Astrocyte of the spinal cord (primary cell): ENCODE measurements at regions not wholly inside any gene's neighbourhood (a gene's known extent, or its start where the extent isn't known, plus 50 kb on each side); places are given as distances from the start of the nearest gene placed in this dataset.

Experiments
- DNase-seq: peaks from one replicate; pipeline ENCODE4 v3.0.0; 2011; ENCODE audit warnings: low read depth, low spot score
- H3K4me3 ChIP-seq: 2 replicates; pipeline ENCODE4 v1.5.1; 2011; ENCODE audit warnings: low read depth, mild to moderate bottlenecking, low read length, moderate library complexity
- in situ Hi-C: cut with HindIII; loops from 2 replicates; pipeline ENCODE4 v1.10.0; 2017; ENCODE audit warnings: low sequenced_read_pairs
- TF ChIP-seq, protein P1 (sequence below): IDR thresholded peaks from 2 replicates; pipeline ENCODE4 v1.5.1; 2012; ENCODE audit warnings: low read depth, mild to moderate bottlenecking, low read length, inconsistent platforms

- in situ Hi-C loops = no loop called here
- H3K4me3 ChIP-seq = no peak overlapping the region
- DNase-seq = no peak
- TF ChIP-seq, protein P1, sequence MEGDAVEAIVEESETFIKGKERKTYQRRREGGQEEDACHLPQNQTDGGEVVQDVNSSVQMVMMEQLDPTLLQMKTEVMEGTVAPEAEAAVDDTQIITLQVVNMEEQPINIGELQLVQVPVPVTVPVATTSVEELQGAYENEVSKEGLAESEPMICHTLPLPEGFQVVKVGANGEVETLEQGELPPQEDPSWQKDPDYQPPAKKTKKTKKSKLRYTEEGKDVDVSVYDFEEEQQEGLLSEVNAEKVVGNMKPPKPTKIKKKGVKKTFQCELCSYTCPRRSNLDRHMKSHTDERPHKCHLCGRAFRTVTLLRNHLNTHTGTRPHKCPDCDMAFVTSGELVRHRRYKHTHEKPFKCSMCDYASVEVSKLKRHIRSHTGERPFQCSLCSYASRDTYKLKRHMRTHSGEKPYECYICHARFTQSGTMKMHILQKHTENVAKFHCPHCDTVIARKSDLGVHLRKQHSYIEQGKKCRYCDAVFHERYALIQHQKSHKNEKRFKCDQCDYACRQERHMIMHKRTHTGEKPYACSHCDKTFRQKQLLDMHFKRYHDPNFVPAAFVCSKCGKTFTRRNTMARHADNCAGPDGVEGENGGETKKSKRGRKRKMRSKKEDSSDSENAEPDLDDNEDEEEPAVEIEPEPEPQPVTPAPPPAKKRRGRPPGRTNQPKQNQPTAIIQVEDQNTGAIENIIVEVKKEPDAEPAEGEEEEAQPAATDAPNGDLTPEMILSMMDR = no peak
These were observed 119.1 kb upstream of the GRIK3 start for GRCh38 chr1:37153116-37154100.

- H3K4me3 ChIP-seq = no peak overlapping the region
- no peak for DNase-seq
- in situ Hi-C loops = no loop called here
- TF ChIP-seq, protein P1 = no peak
These were observed 122.3 kb upstream of the GRIK3 start for GRCh38 chr1:37156646-37157045.

DNA sequence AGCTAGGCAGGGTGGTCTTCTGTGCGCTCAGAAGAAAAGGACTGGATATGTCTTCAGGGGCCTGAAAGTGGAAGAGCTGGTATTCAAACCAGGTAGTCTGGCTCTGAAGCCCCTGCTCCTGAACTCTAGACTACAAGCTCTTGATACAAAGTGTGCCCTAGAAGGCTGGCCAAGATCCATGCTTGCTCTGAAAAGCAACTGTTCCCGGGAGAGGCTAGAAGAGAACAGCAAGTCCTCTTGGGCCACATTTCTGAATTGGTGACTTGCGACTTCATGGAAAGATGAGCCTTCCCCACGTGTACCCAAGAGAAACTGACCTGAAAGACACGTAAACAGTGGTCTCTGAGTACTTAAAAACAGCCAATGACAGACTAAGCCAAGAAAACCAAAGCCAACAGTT lies 123.3 kb upstream of the GRIK3 start:
- TF ChIP-seq, protein P1 = no peak

DNA sequence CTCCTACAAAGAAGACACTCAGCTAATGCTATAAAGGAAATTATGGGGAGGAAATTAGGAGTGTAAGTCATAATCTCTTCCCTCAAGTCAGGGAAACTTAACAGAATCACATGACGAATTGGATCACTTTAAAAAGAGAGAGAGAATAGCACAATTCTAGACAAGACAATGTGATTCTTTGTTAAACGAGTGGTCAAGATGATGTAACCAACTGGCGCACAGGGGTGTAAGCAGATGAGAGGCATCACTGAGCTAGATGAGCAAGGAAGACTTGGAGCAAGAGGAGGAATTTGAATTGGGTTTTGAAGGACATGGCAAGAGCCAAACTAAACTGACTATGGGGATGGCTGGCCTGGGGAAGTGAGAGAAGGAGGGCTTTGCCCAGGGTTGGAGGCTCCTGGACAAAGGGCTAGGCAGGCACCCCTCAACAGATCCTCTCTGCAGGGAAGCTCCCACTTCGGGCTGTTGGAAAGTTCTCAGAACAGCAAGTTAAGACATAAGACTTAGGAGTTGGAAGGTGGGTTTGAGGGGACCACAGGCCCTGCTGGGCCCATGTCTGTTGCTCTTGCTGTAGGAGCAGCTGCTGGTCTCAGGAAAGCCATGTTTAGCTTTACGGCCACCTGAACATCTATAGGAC lies 123.9 kb upstream of the GRIK3 start:
- in situ Hi-C loops = no loop called here
- no peak for DNase-seq
- TF ChIP-seq, protein P1 = no peak
- no peak overlapping the region for H3K4me3 ChIP-seq

More for the DNA sequence above, 123.3 kb upstream of the GRIK3 start:
- in situ Hi-C loops = no loop called here
- DNase-seq = no peak
- H3K4me3 ChIP-seq = no peak overlapping the region

GRCh38 chr1:37159102-37159501 lies 124.8 kb upstream of the GRIK3 start:
- TF ChIP-seq, protein P1 = no peak
- in situ Hi-C loops = no loop called here

DNA sequence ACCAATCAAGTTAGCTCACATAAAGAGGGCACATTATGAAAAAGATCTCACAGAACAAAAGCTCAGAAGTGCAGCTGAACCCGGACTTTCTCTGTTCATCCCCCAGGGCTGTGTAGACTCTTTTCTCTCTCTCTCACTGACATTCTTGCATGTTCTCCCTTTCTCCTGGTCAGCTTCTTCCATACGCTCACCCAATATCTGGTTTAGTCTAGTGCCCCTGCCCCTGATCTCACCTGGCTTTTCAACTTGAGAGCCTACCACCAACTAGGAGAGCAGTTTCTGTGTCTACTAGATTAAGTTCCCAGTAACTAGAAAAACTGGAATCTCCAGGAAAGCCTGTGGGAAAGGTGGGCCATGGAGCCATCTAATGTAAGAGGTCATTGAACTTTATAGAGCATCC lies 126.9 kb upstream of the GRIK3 start:
- DNase-seq = no peak
- TF ChIP-seq, protein P1 = no peak
- no peak overlapping the region for H3K4me3 ChIP-seq
- in situ Hi-C loops = no loop called here

More at GRCh38 chr1:37159102-37159501, 124.8 kb upstream of the GRIK3 start:
- no peak for DNase-seq
- no peak overlapping the region for H3K4me3 ChIP-seq
